ENCODE measurements at regions not wholly inside any gene's neighbourhood (a gene's known extent, or its start where the extent isn't known, plus 50 kb on each side); places are given as distances from the start of the nearest gene placed in this dataset.

- FAIRE-seq (no peak), DNase-seq (ENCODE audit: extremely low spot score, insufficient read length, low read depth) (no peak)
Measured at GRCh38 chr20:17171746-17172280, 55.0 kb upstream of the PCSK2 start.

- DNase-seq (ENCODE audit: extremely low spot score, insufficient read length, low read depth) = no peak
- no peak for FAIRE-seq
Measured at GRCh38 chr20:17172836-17173516, 53.9 kb upstream of the PCSK2 start.
